HG03060 (cell line): ENCODE measurements at regions not wholly inside any gene's neighbourhood (a gene's known extent, or its start where the extent isn't known, plus 50 kb on each side); places are given as distances from the start of the nearest gene placed in this dataset.

Source experiments
- ATAC-seq: cut with Tn5 transposase; IDR thresholded peaks from one replicate; pipeline ENCODE4 v1.9.1; 2021; ENCODE audit warnings: low read depth, moderate number of reproducible peaks; ENCODE audit not compliant: unreplicated experiment

- ATAC-seq: no peak
Measured at GRCh38 chr15:62840526-62841268, 201.8 kb upstream of the TPM1 start.

- ATAC-seq: no peak
Measured at GRCh38 chr15:62841269-62841628, 201.3 kb upstream of the TPM1 start.

- no peak for ATAC-seq
Measured at GRCh38 chr15:62841891-62842559, 200.5 kb upstream of the TPM1 start.

- ATAC-seq: no peak
Measured at GRCh38 chr15:62843311-62843710, 199.2 kb upstream of the TPM1 start.

GRCh38 chr15:62844564-62845240 lies 197.8 kb upstream of the TPM1 start:
- ATAC-seq: no peak

GRCh38 chr15:62845241-62846126 lies 197.1 kb upstream of the TPM1 start:
- no peak for ATAC-seq

- ATAC-seq: no peak
Measured at GRCh38 chr15:62846131-62846804, 196.3 kb upstream of the TPM1 start.

- no peak for ATAC-seq
Measured at GRCh38 chr15:62846805-62847495, 195.6 kb upstream of the TPM1 start.

GRCh38 chr15:62847900-62848489 lies 194.6 kb upstream of the TPM1 start:
- no peak for ATAC-seq

GRCh38 chr15:62848632-62849050 lies 193.9 kb upstream of the TPM1 start:
- ATAC-seq: no peak

GRCh38 chr15:62849316-62850106 lies 193.0 kb upstream of the TPM1 start:
- ATAC-seq: no peak

GRCh38 chr15:62850318-62850717 lies 192.2 kb upstream of the TPM1 start:
- no peak for ATAC-seq

GRCh38 chr15:62850791-62851291 lies 191.7 kb upstream of the TPM1 start:
- no peak for ATAC-seq

GRCh38 chr15:62853114-62853840 lies 189.3 kb upstream of the TPM1 start:
- no peak for ATAC-seq

- ATAC-seq: no peak
Measured at GRCh38 chr15:62853841-62854225, 188.7 kb upstream of the TPM1 start.

- no peak for ATAC-seq
Measured at GRCh38 chr15:62854420-62855084, 188.0 kb upstream of the TPM1 start.

GRCh38 chr15:62855085-62855476 lies 187.5 kb upstream of the TPM1 start:
- no peak for ATAC-seq
